HepG2 (cell line): ENCODE measurements at regions not wholly inside any gene's neighbourhood (a gene's known extent, or its start where the extent isn't known, plus 50 kb on each side); places are given as distances from the start of the nearest gene placed in this dataset.

ENCODE experiments used
- CBFB ChIP-seq: sonication (generic); formaldehyde crosslinking; IDR thresholded peaks from 2 replicates; pipeline ENCODE4 v1.4.0; 2020; ENCODE audit warnings: missing genetic modification reagents
- DR1 ChIP-seq: sonication (generic); formaldehyde crosslinking; IDR thresholded peaks from 2 replicates; pipeline ENCODE4 v1.8.0; 2021; ENCODE audit warnings: mild to moderate bottlenecking, missing genetic modification reagents, inconsistent platforms
- KLF13 ChIP-seq: sonication (generic); formaldehyde crosslinking; IDR thresholded peaks from 2 replicates; pipeline ENCODE4 v1.4.0; 2020; ENCODE audit warnings: mild to moderate bottlenecking, missing genetic modification reagents
- PCBP1 ChIP-seq: fragments of 200-400 bp; formaldehyde crosslinking; IDR thresholded peaks from 2 replicates; pipeline ENCODE4 v1.6.1; 2017; ENCODE audit warnings: mild to moderate bottlenecking, low read depth, low read length, borderline replicate concordance
- REST ChIP-seq, 2 experiments: IDR thresholded peaks; 2 replicates each; pipeline ENCODE4 v1.6.1; 2011 to 2012; ENCODE audit warnings: low read length in 2 of 2, borderline replicate concordance in 1 of 2, low read depth in 1 of 2, mild to moderate bottlenecking in 1 of 2, moderate library complexity in 1 of 2
- ZFX ChIP-seq: sonication (generic); formaldehyde crosslinking; IDR thresholded peaks from 2 replicates; pipeline ENCODE4 v1.4.0; 2020; ENCODE audit warnings: mild to moderate bottlenecking, low read depth, missing genetic modification reagents, moderate library complexity
- ZNF121 ChIP-seq: sonication (generic); formaldehyde crosslinking; IDR thresholded peaks from 2 replicates; pipeline ENCODE4 v1.5.0; 2020; ENCODE audit warnings: mild to moderate bottlenecking, missing genetic modification reagents
- ZSCAN20 ChIP-seq: sonication (generic); formaldehyde crosslinking; IDR thresholded peaks from 2 replicates; pipeline ENCODE4 v1.4.0; 2020; ENCODE audit warnings: missing genetic modification reagents, mild to moderate bottlenecking, borderline replicate concordance
- TF ChIP-seq, protein P1 (sequence below): sonication (generic); formaldehyde crosslinking; IDR thresholded peaks from 2 replicates; pipeline ENCODE4 v1.4.0; 2020; ENCODE audit warnings: mild to moderate bottlenecking, missing genetic modification reagents, borderline replicate concordance

GRCh38 chr12:7582796-7583195 lies 79.2 kb upstream of the CD163 start:
- TF ChIP-seq, protein P1, sequence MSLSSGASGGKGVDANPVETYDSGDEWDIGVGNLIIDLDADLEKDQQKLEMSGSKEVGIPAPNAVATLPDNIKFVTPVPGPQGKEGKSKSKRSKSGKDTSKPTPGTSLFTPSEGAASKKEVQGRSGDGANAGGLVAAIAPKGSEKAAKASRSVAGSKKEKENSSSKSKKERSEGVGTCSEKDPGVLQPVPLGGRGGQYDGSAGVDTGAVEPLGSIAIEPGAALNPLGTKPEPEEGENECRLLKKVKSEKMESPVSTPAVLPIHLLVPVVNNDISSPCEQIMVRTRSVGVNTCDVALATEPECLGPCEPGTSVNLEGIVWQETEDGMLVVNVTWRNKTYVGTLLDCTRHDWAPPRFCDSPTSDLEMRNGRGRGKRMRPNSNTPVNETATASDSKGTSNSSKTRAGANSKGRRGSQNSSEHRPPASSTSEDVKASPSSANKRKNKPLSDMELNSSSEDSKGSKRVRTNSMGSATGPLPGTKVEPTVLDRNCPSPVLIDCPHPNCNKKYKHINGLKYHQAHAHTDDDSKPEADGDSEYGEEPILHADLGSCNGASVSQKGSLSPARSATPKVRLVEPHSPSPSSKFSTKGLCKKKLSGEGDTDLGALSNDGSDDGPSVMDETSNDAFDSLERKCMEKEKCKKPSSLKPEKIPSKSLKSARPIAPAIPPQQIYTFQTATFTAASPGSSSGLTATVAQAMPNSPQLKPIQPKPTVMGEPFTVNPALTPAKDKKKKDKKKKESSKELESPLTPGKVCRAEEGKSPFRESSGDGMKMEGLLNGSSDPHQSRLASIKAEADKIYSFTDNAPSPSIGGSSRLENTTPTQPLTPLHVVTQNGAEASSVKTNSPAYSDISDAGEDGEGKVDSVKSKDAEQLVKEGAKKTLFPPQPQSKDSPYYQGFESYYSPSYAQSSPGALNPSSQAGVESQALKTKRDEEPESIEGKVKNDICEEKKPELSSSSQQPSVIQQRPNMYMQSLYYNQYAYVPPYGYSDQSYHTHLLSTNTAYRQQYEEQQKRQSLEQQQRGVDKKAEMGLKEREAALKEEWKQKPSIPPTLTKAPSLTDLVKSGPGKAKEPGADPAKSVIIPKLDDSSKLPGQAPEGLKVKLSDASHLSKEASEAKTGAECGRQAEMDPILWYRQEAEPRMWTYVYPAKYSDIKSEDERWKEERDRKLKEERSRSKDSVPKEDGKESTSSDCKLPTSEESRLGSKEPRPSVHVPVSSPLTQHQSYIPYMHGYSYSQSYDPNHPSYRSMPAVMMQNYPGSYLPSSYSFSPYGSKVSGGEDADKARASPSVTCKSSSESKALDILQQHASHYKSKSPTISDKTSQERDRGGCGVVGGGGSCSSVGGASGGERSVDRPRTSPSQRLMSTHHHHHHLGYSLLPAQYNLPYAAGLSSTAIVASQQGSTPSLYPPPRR (CRISPR knock-in tag) = no peak
- TF ChIP-seq ZFX (CRISPR knock-in tag) (no peak), KLF13 (CRISPR knock-in tag) (no peak), ZNF121 (no peak), REST (IDR thresholded peaks at IDR 0.05; ENCODE audit: borderline replicate concordance in 1 of 2, low read depth in 1 of 2, low read length in 2 of 2) (no peak), ZSCAN20 (CRISPR knock-in tag) (no peak), DR1 (no peak), PCBP1 (no peak), CBFB (CRISPR knock-in tag) (no peak)
